ENCODE measurements at regions not wholly inside any gene's neighbourhood (a gene's known extent, or its start where the extent isn't known, plus 50 kb on each side); places are given as distances from the start of the nearest gene placed in this dataset.

GRCh38 chr20:19885594-19885938 is 127.5 kb downstream of the RIN2 start:
- no peak overlapping the region for H3K4me3 ChIP-seq (ENCODE audit: low read depth, poor library complexity, severe bottlenecking)
- intact Hi-C loops (cut with DNase I; ENCODE audit: low total_unique reads), result no loop called here
- TF ChIP-seq CTCF (IDR thresholded peaks at IDR 0.05) (no peak), POLR2A (IDR thresholded peaks at IDR 0.05) (no peak)
- 52 to 55% methylated on average over 5 of the region's 5 CpGs for WGBS, 2 donors
- DNase-seq (ENCODE audit: low spot score in 2 of 2), result no peak

DNA sequence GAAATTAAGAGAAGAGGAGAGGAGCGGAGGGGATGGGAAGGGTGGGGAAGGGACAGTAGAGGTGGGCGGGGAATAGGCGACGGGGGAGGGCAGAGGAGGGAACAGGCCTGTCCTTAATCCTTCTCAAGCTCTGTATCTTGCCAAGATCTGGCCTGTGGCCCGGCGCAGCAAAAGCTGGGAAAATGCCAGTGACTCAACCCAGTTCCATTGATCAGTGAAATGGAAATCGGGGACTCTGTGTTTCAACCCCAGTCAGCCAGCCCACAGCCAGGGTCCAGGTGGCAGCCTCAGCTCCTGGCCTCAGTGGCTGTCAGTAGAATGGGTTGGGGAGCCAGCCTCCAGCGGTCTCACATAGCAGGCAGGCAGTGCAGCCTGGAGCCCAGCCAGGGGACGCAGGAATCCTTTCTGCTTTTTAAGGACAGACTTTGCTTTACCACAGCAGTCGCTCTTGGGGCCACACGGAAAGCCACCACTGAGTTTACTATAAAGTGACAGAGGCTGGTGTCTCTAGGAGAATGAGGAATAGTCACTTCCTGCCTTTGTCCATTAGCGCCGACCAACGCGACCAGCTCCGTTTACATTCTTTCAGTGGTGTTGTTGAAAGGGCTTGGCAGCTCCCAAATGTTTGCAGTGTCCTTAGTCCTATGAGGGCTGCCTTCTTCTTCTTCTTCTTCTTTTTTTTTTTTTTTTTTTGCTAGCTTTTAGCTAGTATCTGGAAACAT is 128.0 kb downstream of the RIN2 start:
- DNase-seq (ENCODE audit: low spot score in 2 of 2), result peak; percentile 44 to 88
- intact Hi-C loops (cut with DNase I; ENCODE audit: low total_unique reads), result no loop called here
- WGBS, 2 donors, result 23 to 51% methylated on average over 14 to 16 of the region's 16 CpGs
- TF ChIP-seq CTCF (IDR thresholded peaks at IDR 0.05), result no peak
- no peak for TF ChIP-seq POLR2A (IDR thresholded peaks at IDR 0.05)
- H3K4me3 ChIP-seq (ENCODE audit: low read depth, poor library complexity, severe bottlenecking), result no peak overlapping the region

GRCh38 chr20:19886661-19887288 is 128.7 kb downstream of the RIN2 start:
- TF ChIP-seq CTCF (IDR thresholded peaks at IDR 0.05), result no peak
- TF ChIP-seq POLR2A (IDR thresholded peaks at IDR 0.05), result no peak
- DNase-seq (ENCODE audit: low spot score in 2 of 2), result no peak
- intact Hi-C loops (cut with DNase I; ENCODE audit: low total_unique reads), result no loop called here
- WGBS, 2 donors, result 69 to 73% methylated on average over 8 of the region's 8 CpGs
- H3K4me3 ChIP-seq (ENCODE audit: low read depth, poor library complexity, severe bottlenecking), result no peak overlapping the region

- TF ChIP-seq CTCF (IDR thresholded peaks at IDR 0.05), result no peak
- no peak for TF ChIP-seq POLR2A (IDR thresholded peaks at IDR 0.05)
- intact Hi-C loops (cut with DNase I; ENCODE audit: low total_unique reads), result no loop called here
- DNase-seq (ENCODE audit: low spot score in 2 of 2), result no peak
- no peak overlapping the region for H3K4me3 ChIP-seq (ENCODE audit: low read depth, poor library complexity, severe bottlenecking)
- 60 to 65% methylated on average over 7 of the region's 7 CpGs for WGBS, 2 donors
These were observed 129.4 kb upstream of the NAA20 start for GRCh38 chr20:19887556-19888268.

DNA sequence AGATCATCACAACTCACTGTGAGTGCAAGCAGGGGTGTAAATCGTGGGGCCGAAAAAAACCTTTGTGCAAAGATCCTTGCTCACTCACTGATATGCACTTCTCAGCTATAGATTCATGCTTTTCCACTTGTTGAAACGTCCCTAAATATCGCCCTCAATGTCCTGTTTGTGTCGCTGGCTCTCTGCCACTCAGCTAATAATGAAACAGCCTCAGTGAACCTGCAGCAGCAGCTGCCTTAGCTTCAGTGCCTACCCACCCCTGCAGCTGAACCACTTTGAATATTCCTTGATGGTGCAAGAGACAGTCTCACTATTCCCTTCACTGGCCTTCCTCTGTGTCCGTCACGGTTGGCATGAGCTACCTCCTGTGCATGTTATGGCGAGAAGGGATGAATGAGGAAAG is 128.9 kb upstream of the NAA20 start:
- no peak overlapping the region for H3K4me3 ChIP-seq (ENCODE audit: low read depth, poor library complexity, severe bottlenecking)
- 57 to 63% methylated on average over 8 of the region's 8 CpGs for WGBS, 2 donors
- intact Hi-C loops (cut with DNase I; ENCODE audit: low total_unique reads), result no loop called here
- DNase-seq (ENCODE audit: low spot score in 2 of 2), result peak in 1 of 2 donors; percentile 78
- no peak for TF ChIP-seq POLR2A (IDR thresholded peaks at IDR 0.05)
